H1 (cell line): ENCODE measurements at regions not wholly inside any gene's neighbourhood (a gene's known extent, or its start where the extent isn't known, plus 50 kb on each side); places are given as distances from the start of the nearest gene placed in this dataset.
"Not testable (repeated sequence)": the region's sequence is repeated elsewhere in the genome, so short reads cannot be mapped to it uniquely, and the experiment has no call there.

ENCODE experiments used
- CTCF ChIP-seq, 3 experiments: IDR thresholded peaks; 1 replicate in 2 of 3; 2 replicates in 1 of 3; pipeline versions ENCODE4 v1.5.1 to v1.6.1; 2011; ENCODE audit warnings: low read length in 3 of 3, mild to moderate bottlenecking in 3 of 3, inconsistent platforms in 2 of 3, low read depth in 1 of 3, moderate library complexity in 1 of 3; ENCODE audit not compliant: insufficient read depth in 1 of 3; ENCODE audit errors: control extremely low read depth in 1 of 3
- MAX ChIP-seq: IDR thresholded peaks from 2 replicates; pipeline ENCODE4 v1.6.1; 2012; ENCODE audit warnings: inconsistent platforms
- YY1 ChIP-seq: IDR thresholded peaks from 2 replicates; pipeline ENCODE4 v1.6.1; 2011; ENCODE audit warnings: low read depth, mild to moderate bottlenecking, low read length

- TF ChIP-seq YY1; MAX; CTCF (IDR thresholded peaks at IDR 0.05; ENCODE audit: control extremely low read depth in 1 of 3, insufficient read depth in 1 of 3, low read depth in 1 of 3, low read length in 3 of 3): not testable (repeated sequence)
These were observed 86.5 kb upstream of the STOX2 start for GRCh38 chr4:183818591-183818990.
